ENCODE measurements at regions not wholly inside any gene's neighbourhood (a gene's known extent, or its start where the extent isn't known, plus 50 kb on each side); places are given as distances from the start of the nearest gene placed in this dataset.
"Not testable (repeated sequence)": the region's sequence is repeated elsewhere in the genome, so short reads cannot be mapped to it uniquely, and the experiment has no call there.

GRCh38 chr17:71792966-71793365 lies 327.9 kb upstream of the SOX9 start:
- no peak for DNase-seq (ENCODE audit: low spot score)

GRCh38 chr17:71793518-71793917 lies 327.3 kb upstream of the SOX9 start:
- DNase-seq (ENCODE audit: low spot score) = no peak

GRCh38 chr17:71798701-71799100 lies 322.1 kb upstream of the SOX9 start:
- no peak for DNase-seq (ENCODE audit: low spot score)

GRCh38 chr17:71799657-71800056 lies 321.2 kb upstream of the SOX9 start:
- DNase-seq (ENCODE audit: low spot score) = no peak

- DNase-seq (ENCODE audit: low spot score) = no peak
Measured at GRCh38 chr17:71801301-71801700, 319.5 kb upstream of the SOX9 start.

GRCh38 chr17:71802663-71803062 lies 318.2 kb upstream of the SOX9 start:
- DNase-seq (ENCODE audit: low spot score) = no peak

- DNase-seq (ENCODE audit: low spot score) = no peak
Measured at GRCh38 chr17:71803656-71804284, 317.1 kb upstream of the SOX9 start.

GRCh38 chr17:71809537-71809936 lies 311.3 kb upstream of the SOX9 start:
- DNase-seq (ENCODE audit: low spot score) = no peak

- DNase-seq (ENCODE audit: low spot score) = not testable (repeated sequence)
Measured at GRCh38 chr17:71813861-71814260, 307.0 kb upstream of the SOX9 start.

GRCh38 chr17:71821511-71821910 lies 299.3 kb upstream of the SOX9 start:
- no peak for DNase-seq (ENCODE audit: low spot score)

GRCh38 chr17:71824671-71825070 lies 296.1 kb upstream of the SOX9 start:
- DNase-seq (ENCODE audit: low spot score) = no peak

GRCh38 chr17:71825687-71826086 lies 295.1 kb upstream of the SOX9 start:
- no peak for DNase-seq (ENCODE audit: low spot score)

- DNase-seq (ENCODE audit: low spot score) = no peak
Measured at GRCh38 chr17:71828182-71828596, 292.6 kb upstream of the SOX9 start.

GRCh38 chr17:71830866-71831265 lies 290.0 kb upstream of the SOX9 start:
- no peak for DNase-seq (ENCODE audit: low spot score)

- DNase-seq (ENCODE audit: low spot score) = no peak
Measured at GRCh38 chr17:71842986-71843385, 277.8 kb upstream of the SOX9 start.

GRCh38 chr17:71845337-71845736 lies 275.5 kb upstream of the SOX9 start:
- DNase-seq (ENCODE audit: low spot score) = no peak

GRCh38 chr17:71846561-71847110 lies 274.2 kb upstream of the SOX9 start:
- no peak for DNase-seq (ENCODE audit: low spot score)

- no peak for DNase-seq (ENCODE audit: low spot score)
Measured at GRCh38 chr17:71849783-71850768, 270.7 kb upstream of the SOX9 start.

GRCh38 chr17:71850812-71851211 lies 270.0 kb upstream of the SOX9 start:
- DNase-seq (ENCODE audit: low spot score) = no peak

- DNase-seq (ENCODE audit: low spot score) = no peak
Measured at GRCh38 chr17:71855010-71855409, 265.8 kb upstream of the SOX9 start.

- DNase-seq (ENCODE audit: low spot score) = no peak
Measured at GRCh38 chr17:71864755-71865154, 256.1 kb upstream of the SOX9 start.

- DNase-seq (ENCODE audit: low spot score) = no peak
Measured at GRCh38 chr17:71866095-71866494, 254.7 kb upstream of the SOX9 start.

GRCh38 chr17:71869293-71869692 lies 251.5 kb upstream of the SOX9 start:
- no peak for DNase-seq (ENCODE audit: low spot score)
